ENCODE measurements at regions not wholly inside any gene's neighbourhood (a gene's known extent, or its start where the extent isn't known, plus 50 kb on each side); places are given as distances from the start of the nearest gene placed in this dataset.

GRCh38 chr16:11404603-11405002, 59.3 kb downstream of the RMI2 start:
- no peak for DNase-seq (ENCODE audit: low spot score in 2 of 2)
- TF ChIP-seq EP300 (IDR thresholded peaks at IDR 0.05) (no peak), CTCF (IDR thresholded peaks at IDR 0.05) (no peak), POLR2AphosphoS5 (IDR thresholded peaks at IDR 0.05) (no peak), POLR2A (IDR thresholded peaks at IDR 0.05) (no peak)
- Histone ChIP-seq H3K36me3 (no peaks in the 10 kb centered on the region), H3K4me1 (no peaks in the 10 kb centered on the region), H3K27ac (no peak overlapping the region), H3K4me3 (no peak overlapping the region), H3K27me3 (no peaks in the 10 kb centered on the region), H3K9me3 (no peaks in the 10 kb centered on the region)
- 93% methylated on average over 12 of the region's 12 CpGs for WGBS

- 66% methylated on average over 11 of the region's 11 CpGs for WGBS
- Histone ChIP-seq H3K27me3 (no peaks in the 10 kb centered on the region), H3K36me3 (no peaks in the 10 kb centered on the region), H3K4me3 (no peak overlapping the region), H3K4me1 (no peaks in the 10 kb centered on the region), H3K27ac (no peak overlapping the region), H3K9me3 (no peaks in the 10 kb centered on the region)
- peak in 1 of 2 donors; percentile 38 for TF ChIP-seq CTCF (IDR thresholded peaks at IDR 0.05)
- no peak for TF ChIP-seq POLR2AphosphoS5 (IDR thresholded peaks at IDR 0.05)
- DNase-seq (ENCODE audit: low spot score in 2 of 2): no peak
These were observed 60.3 kb downstream of the RMI2 start for GRCh38 chr16:11405331-11406176.

GRCh38 chr16:11406177-11406560, 60.9 kb downstream of the RMI2 start:
- Histone ChIP-seq H3K36me3 (no peaks in the 10 kb centered on the region), H3K27ac (no peak overlapping the region), H3K9me3 (no peaks in the 10 kb centered on the region), H3K27me3 (no peaks in the 10 kb centered on the region), H3K4me3 (no peak overlapping the region), H3K4me1 (peaks cover 4% of the 10 kb centered on the region)
- TF ChIP-seq EP300 (IDR thresholded peaks at IDR 0.05): no peak
- TF ChIP-seq CTCF (IDR thresholded peaks at IDR 0.05): no peak
- no peak for TF ChIP-seq POLR2AphosphoS5 (IDR thresholded peaks at IDR 0.05)
- no peak for TF ChIP-seq POLR2A (IDR thresholded peaks at IDR 0.05)
- 97% methylated on average over 6 of the region's 6 CpGs for WGBS
- no peak for DNase-seq (ENCODE audit: low spot score in 2 of 2)

GRCh38 chr16:11407047-11407982, 62.1 kb downstream of the RMI2 start:
- Histone ChIP-seq H3K4me3 (no peak overlapping the region), H3K4me1 (peaks cover 4% of the 10 kb centered on the region), H3K36me3 (no peaks in the 10 kb centered on the region), H3K27ac (no peak overlapping the region), H3K9me3 (no peaks in the 10 kb centered on the region), H3K27me3 (no peaks in the 10 kb centered on the region)
- no peak for DNase-seq (ENCODE audit: low spot score in 2 of 2)
- no peak for TF ChIP-seq EP300 (IDR thresholded peaks at IDR 0.05)
- no peak for TF ChIP-seq POLR2A (IDR thresholded peaks at IDR 0.05)
- TF ChIP-seq CTCF (IDR thresholded peaks at IDR 0.05): peak; percentile 38 to 40
- WGBS: 89% methylated on average over 17 of the region's 17 CpGs

GRCh38 chr16:11408216-11408615, 63.0 kb downstream of the RMI2 start:
- Histone ChIP-seq H3K4me3 (no peak overlapping the region), H3K4me1 (peaks cover 4% of the 10 kb centered on the region), H3K36me3 (no peaks in the 10 kb centered on the region), H3K27ac (no peak overlapping the region), H3K27me3 (no peaks in the 10 kb centered on the region), H3K9me3 (no peaks in the 10 kb centered on the region)
- no peak for DNase-seq (ENCODE audit: low spot score in 2 of 2)
- 92% methylated on average over 8 of the region's 8 CpGs for WGBS
- TF ChIP-seq POLR2A (IDR thresholded peaks at IDR 0.05) (no peak), POLR2AphosphoS5 (IDR thresholded peaks at IDR 0.05) (no peak), CTCF (IDR thresholded peaks at IDR 0.05) (no peak), EP300 (IDR thresholded peaks at IDR 0.05) (no peak)
